LNCAP (cell line): ENCODE measurements at regions not wholly inside any gene's neighbourhood (a gene's known extent, or its start where the extent isn't known, plus 50 kb on each side); places are given as distances from the start of the nearest gene placed in this dataset.

Experiments
- CTCF ChIP-seq: fragments of 450-650 bp; IDR thresholded peaks from 2 replicates; pipeline ENCODE4 v1.5.1; 2017; ENCODE audit warnings: mild to moderate bottlenecking

- TF ChIP-seq CTCF: no peak
These were observed 73.0 kb upstream of the HS6ST1 start for GRCh38 chr2:128391679-128392078.

DNA sequence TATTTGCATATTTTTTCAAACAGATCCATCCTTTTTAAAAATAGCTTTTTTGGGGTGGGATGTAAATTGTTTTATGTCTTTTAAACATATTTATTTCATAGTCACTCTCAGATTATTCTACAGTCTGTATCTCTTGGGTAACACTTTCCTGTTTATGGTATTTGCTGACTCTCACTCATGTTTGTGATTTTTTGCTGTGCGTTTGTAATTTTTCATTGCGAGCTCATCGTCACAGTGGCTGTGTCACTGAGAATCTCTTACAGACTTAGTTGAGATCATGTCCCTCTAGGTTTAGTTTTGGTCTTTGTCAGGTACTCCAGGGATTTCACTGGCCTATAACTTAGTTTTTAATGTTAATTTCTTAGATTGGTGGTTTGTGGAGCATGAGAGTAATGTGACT, 73.5 kb upstream of the HS6ST1 start:
- no peak for TF ChIP-seq CTCF

GRCh38 chr2:128394007-128394730, 75.5 kb upstream of the HS6ST1 start:
- TF ChIP-seq CTCF: no peak

- no peak for TF ChIP-seq CTCF
These were observed 76.5 kb upstream of the HS6ST1 start for GRCh38 chr2:128395196-128395595.

- TF ChIP-seq CTCF: no peak
These were observed 77.2 kb upstream of the HS6ST1 start for GRCh38 chr2:128395640-128396499.

GRCh38 chr2:128396500-128396891, 77.8 kb upstream of the HS6ST1 start:
- TF ChIP-seq CTCF: no peak

- TF ChIP-seq CTCF: no peak
These were observed 78.3 kb upstream of the HS6ST1 start for GRCh38 chr2:128396946-128397345.
